SK-N-SH treated with all-trans-retinoic acid at 6 μM for 48 hours (cell line): ENCODE measurements at regions not wholly inside any gene's neighbourhood (a gene's known extent, or its start where the extent isn't known, plus 50 kb on each side); places are given as distances from the start of the nearest gene placed in this dataset.

Source experiments
- ISL1 ChIP-seq: fragments of 250-450 bp; sonication (Bioruptor Pico); IDR thresholded peaks from 2 replicates; pipeline ENCODE4 v2.1.2; 2022; ENCODE audit warnings: mild to moderate bottlenecking, moderate library complexity
- PATZ1 ChIP-seq: fragments of 250-450 bp; sonication (Bioruptor Pico); IDR thresholded peaks from 2 replicates; pipeline ENCODE4 v1.8.0; 2020; ENCODE audit warnings: mild to moderate bottlenecking, moderate library complexity, borderline replicate concordance
- RARB ChIP-seq: fragments of 250-450 bp; sonication (Bioruptor Pico); IDR thresholded peaks from 2 replicates; pipeline ENCODE4 v1.8.0; 2021; ENCODE audit warnings: mild to moderate bottlenecking, moderate library complexity
- TSHZ2 ChIP-seq: fragments of 250-450 bp; sonication (Bioruptor Pico); IDR thresholded peaks from 2 replicates; pipeline ENCODE4 v1.5.0; 2020; ENCODE audit warnings: mild to moderate bottlenecking, moderate library complexity
- ZC3H10 ChIP-seq: fragments of 250-450 bp; sonication (Bioruptor Pico); IDR thresholded peaks from 2 replicates; pipeline ENCODE4 v1.5.1; 2021; ENCODE audit warnings: mild to moderate bottlenecking, moderate library complexity
- ZFP3 ChIP-seq: fragments of 250-450 bp; sonication (Bioruptor Pico); IDR thresholded peaks from 2 replicates; pipeline ENCODE4 v1.5.0; 2020; ENCODE audit warnings: mild to moderate bottlenecking, moderate library complexity
- ZFP30 ChIP-seq: fragments of 450-650 bp; formaldehyde crosslinking; IDR thresholded peaks from 2 replicates; pipeline ENCODE4 v1.5.0; 2022; ENCODE audit warnings: mild to moderate bottlenecking, moderate library complexity

- TF ChIP-seq RARB (no peak), PATZ1 (CRISPR knock-in tag) (no peak), ZFP30 (CRISPR knock-in tag) (no peak), ZC3H10 (CRISPR knock-in tag) (no peak), ZFP3 (CRISPR knock-in tag) (no peak), ISL1 (no peak), TSHZ2 (CRISPR knock-in tag) (no peak)
Measured at GRCh38 chr4:11587797-11588196, 159.1 kb upstream of the HS3ST1 start.
